Neural progenitor cell (in vitro differentiated cells): ENCODE measurements at regions not wholly inside any gene's neighbourhood (a gene's known extent, or its start where the extent isn't known, plus 50 kb on each side); places are given as distances from the start of the nearest gene placed in this dataset.

Experiments
- EZH2phosphoT487 ChIP-seq: fragments of 200-600 bp; sonication (generic); IDR thresholded peaks from 2 replicates; pipeline ENCODE4 v1.6.1; 2017; ENCODE audit warnings: antibody characterized with exemption
- TF ChIP-seq, protein P1 (sequence below): fragments of 200-600 bp; sonication (generic); IDR thresholded peaks from 2 replicates; pipeline ENCODE4 v1.5.1; 2017; ENCODE audit warnings: antibody characterized with exemption, mild to moderate bottlenecking

- TF ChIP-seq, protein P1, sequence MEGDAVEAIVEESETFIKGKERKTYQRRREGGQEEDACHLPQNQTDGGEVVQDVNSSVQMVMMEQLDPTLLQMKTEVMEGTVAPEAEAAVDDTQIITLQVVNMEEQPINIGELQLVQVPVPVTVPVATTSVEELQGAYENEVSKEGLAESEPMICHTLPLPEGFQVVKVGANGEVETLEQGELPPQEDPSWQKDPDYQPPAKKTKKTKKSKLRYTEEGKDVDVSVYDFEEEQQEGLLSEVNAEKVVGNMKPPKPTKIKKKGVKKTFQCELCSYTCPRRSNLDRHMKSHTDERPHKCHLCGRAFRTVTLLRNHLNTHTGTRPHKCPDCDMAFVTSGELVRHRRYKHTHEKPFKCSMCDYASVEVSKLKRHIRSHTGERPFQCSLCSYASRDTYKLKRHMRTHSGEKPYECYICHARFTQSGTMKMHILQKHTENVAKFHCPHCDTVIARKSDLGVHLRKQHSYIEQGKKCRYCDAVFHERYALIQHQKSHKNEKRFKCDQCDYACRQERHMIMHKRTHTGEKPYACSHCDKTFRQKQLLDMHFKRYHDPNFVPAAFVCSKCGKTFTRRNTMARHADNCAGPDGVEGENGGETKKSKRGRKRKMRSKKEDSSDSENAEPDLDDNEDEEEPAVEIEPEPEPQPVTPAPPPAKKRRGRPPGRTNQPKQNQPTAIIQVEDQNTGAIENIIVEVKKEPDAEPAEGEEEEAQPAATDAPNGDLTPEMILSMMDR = no peak
- TF ChIP-seq EZH2phosphoT487 = no peak
Measured at GRCh38 chr5:14942212-14942611, 70.6 kb upstream of the ANKH start.
